NOMO-1 treated with DMSO at 0.1 percent for 48 hours (cell line): ENCODE measurements at regions not wholly inside any gene's neighbourhood (a gene's known extent, or its start where the extent isn't known, plus 50 kb on each side); places are given as distances from the start of the nearest gene placed in this dataset.

Source experiments
- DNase-seq: peaks from one replicate; lab custom pipeline; 2025; ENCODE audit not compliant: unreplicated experiment; lab: John Stamatoyannopoulos, UW

GRCh38 chr22:27133019-27133431, 475.6 kb downstream of the MIAT start:
- peak; percentile 41 for DNase-seq

- no peak for DNase-seq
Measured at GRCh38 chr22:27133681-27134314, 476.4 kb downstream of the MIAT start.

DNA sequence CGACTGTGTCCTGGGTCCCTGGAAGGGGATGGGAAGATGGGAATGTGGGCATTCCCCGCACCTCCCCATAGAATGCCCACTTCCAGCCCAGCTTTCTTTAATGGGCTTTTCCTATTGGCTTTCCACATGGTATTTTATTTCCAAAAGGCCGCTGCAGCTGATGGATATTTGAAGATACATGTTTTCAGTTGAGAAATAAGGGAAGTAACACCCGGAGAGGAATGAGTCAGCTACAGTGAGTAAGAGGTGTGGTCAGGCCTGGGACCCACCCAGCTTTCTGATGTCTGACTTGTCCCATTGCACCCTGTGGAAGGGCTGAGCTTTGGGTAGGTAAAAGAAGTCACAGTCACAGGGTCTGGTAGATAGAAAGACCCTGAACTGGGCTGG, 476.9 kb downstream of the MIAT start:
- DNase-seq: peak; percentile 94

- DNase-seq: no peak
Measured at GRCh38 chr22:27135031-27135981, 477.9 kb downstream of the MIAT start.

DNA sequence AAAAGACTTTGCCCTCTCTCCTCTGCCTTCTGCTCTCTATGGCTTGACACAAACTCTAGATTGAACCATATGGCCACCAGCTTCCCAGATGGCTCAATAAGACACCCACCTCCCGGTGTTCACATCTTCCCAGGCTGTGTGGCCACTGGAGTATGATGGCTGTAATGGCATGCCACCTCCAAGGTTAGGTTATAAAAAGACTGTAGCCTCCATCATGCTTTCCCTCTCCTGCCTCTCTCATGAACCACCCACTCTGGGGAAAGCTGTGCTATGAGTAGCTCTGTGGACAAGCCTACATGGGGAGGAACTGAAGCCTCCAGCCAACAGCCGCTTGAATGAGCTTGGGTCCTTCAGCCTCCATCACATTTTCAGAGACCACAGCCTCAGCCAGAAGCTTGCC, 479.2 kb downstream of the MIAT start:
- no peak for DNase-seq

DNA sequence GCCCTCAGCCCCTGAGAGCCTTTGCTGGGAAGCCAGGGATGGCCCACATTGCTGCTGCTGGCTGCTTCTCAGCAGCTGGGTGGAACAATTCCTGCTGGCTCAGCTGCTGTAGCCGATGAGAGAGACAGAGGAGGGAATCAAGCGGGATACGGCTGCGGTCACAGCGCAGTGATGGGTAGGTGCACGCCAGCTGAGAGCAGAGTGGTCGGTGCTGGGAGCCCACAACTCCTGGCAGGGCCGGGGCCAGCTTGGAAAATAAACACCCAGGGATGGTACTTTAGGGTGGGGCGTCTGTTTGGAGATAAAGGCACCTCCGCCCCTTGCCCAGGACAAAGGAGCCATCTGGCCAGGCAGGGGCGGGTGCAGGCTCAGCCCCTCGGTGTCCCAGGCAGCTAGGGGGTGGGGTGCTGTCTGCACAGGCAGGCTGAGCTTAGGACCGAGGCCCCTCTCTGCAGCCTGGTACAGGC, 480.5 kb downstream of the MIAT start:
- no peak for DNase-seq

DNA sequence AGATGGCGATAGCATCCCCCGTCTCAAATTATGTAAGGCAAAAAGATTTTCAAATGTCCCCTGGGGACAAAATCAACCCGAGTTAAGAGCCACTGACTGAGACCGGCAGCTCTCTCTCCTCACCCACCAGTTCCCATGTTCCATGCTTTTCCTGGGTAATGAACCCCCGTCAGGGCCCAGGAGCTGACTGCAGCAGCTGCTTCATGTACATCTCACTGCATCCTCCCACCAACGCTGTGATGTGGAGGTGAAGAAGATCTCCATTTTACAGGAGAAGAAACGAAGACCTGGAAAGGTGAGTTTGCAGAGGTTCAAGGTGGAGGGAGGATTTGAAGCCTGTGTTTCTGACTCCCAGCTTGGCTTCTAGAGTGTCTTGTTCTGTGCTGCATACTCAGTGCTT, 481.1 kb downstream of the MIAT start:
- DNase-seq: no peak

DNA sequence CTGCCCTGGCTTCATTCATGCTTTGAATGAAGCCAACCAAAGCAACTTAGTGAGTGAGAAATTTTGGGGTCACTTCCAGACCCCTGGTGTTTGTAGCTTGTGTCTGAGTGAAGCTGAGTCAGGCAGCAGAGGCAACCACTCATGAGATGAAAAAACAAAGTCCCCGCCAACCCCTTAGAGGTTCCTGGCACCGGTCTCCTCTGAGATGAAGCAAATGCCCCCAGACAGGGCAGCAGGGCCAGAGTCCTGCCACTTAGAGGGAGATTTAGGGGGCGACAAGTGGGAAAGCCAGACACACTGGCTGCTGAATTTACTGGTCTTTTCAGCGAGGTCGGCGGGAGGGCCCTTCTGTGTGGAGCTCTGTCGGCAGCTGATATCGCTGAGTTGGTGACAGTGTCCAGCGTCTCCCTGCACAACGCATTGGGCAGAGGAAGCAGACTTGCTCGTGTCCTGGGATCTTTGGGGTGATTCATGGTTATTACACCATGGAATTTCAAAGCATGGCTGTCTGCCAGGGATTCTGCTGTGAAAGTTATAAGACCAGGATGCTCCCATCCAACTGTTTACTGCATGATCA, 482.6 kb downstream of the MIAT start:
- no peak for DNase-seq

DNA sequence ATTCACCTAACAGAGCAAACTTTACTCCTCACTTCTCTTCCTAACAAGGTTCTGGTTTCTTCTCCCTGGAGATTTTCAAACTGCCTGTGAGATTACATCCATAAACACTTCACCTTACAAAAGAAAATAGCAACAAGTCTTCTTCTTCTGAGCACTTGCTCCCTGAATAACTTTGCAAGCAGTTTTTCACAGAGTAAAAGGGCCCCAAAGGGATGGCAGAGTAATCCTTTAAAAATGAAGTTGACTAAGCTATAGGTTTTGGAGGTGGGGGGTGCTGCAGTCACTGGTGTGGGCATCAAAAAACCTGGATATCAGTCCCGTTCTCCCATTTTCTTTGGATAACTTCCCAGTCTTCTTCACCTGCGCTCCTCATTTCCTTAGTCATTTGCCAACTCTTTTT, 484.9 kb downstream of the MIAT start:
- no peak for DNase-seq

DNA sequence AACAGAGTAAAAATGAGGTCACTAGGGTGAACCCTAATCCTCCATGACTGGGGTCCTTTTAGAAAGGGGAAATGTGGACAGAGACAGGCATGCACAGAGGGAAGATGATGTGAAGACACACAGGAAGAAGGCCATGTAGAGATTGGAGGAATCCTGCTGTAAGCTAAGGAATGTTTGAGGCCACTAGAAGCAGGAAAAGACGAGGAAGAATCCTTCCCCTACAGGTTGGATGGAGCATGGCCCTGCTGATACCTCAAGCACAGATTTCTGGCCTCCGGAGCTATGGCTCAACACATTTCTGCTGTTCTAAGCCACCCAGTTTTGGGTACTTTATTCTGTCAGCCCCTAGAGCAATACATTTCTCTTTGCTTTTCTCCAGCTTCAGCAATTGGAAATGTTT, 486.9 kb downstream of the MIAT start:
- no peak for DNase-seq

DNA sequence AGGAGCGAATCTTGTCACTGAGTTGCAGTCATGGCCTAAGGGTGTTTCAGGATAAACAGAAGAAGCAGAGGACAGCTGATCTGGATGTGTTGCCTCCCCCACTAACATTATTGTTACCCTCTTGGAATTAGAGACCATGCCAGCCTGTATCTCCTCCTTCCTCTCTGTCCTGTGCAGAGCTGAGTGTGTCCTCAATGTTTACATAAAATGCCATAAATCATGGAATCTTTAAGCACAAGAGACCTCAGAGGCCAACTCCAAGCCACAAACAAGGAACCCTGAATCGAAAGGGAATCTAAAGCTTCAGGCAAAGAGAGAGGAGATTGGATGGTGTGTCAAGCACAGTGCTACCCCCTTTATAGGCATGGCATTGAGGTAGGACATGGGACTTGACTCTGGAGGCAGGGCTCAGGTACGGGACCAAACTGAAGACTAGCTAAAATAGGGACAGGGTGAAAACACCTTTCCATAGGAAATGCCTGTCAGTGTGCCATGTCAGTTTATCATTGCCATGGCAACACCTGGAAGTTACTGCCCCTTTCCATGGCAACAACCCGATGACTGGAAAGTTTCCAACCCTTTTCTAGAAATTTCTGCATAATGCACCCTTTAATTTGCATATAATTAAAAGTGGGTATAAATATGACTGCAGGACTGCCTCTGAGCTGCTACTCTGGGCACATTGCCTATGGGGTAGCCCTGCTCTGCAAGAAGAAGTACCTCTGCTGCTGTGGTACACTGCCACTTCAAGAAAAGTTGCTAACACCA, 489.7 kb downstream of the MIAT start:
- no peak for DNase-seq

- no peak for DNase-seq
Measured at GRCh38 chr22:27148055-27148454, 490.7 kb downstream of the MIAT start.

- DNase-seq: no peak
Measured at GRCh38 chr22:27148886-27149470, 491.6 kb downstream of the MIAT start.

GRCh38 chr22:27149921-27150543, 492.6 kb downstream of the MIAT start:
- peak; percentile 42 for DNase-seq

DNA sequence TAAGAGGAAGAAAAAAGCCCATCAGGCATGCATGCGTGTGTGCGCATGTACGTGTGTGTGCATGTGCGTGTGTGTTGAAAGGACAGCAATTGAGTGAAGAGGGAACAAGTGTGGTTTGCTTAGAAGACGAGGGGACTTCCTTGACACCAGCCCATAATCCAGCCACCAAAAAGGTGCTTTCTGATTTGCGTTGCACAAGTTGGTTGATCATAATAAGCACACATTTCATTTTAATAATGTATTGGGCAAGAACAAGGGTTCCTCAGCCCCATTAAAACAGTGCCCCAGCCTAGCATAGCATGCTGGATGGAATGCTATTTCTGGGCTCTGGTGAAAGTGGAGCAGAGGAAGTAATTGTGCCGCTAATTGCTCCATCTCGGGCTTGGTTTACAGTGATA, 493.2 kb downstream of the MIAT start:
- DNase-seq: peak; percentile 95

GRCh38 chr22:27151407-27151806, 494.0 kb downstream of the MIAT start:
- peak; percentile 10 for DNase-seq

DNA sequence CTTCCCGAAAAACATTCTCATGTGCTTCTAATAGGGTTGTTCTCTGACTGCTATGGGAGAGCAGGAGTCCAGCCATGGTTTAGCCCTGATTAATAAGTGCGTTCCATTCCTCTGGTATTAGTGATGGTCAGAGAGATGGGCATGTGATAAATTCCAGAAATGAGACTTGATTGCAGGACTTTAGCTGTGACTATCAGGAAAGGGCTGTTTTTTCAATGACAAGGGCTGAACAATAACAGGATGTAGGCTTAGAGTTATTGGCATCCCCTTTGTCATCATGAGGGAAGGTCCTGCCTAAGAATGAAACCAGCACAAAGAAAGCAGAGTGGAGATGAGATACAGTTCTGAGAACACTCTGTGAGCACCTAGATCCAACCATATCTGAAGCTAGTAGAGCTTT, 494.6 kb downstream of the MIAT start:
- DNase-seq: no peak

DNA sequence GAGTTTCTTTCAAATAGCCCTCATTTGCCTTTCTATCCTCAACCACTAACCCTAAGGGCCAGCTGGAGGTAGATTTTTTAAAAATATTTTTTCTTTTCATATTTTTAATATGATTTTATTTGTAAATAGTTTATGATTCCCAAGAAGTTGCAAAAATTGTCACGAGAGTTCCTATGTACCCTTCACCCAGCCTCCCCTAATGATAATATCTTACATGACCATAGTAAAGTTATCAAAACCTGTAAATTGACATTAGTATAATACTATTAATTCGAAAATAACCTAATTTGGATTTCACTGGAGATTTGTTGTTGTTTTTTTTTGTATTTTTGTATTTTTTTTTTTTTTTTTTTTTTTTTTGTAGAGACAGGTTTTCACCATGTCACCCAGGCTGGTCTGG, 495.5 kb downstream of the MIAT start:
- no peak for DNase-seq

DNA sequence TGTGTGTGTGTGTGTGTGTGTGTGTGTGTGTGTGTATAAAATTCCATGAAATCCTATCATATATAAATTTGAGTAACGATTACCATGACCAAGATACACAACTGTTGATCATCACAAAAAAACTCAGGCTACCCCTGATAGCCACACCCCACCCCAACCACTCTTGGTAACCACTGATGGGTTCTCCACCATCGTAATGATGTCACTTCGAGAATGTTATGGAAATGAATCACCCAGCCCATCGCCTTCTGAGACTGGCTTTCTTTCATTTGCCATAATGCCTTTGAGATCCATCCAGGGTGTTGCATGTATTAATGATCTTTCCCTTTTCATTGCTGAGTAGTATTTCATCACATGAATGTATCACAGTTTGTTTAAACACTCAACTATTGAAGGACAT, 496.0 kb downstream of the MIAT start:
- no peak for DNase-seq

DNA sequence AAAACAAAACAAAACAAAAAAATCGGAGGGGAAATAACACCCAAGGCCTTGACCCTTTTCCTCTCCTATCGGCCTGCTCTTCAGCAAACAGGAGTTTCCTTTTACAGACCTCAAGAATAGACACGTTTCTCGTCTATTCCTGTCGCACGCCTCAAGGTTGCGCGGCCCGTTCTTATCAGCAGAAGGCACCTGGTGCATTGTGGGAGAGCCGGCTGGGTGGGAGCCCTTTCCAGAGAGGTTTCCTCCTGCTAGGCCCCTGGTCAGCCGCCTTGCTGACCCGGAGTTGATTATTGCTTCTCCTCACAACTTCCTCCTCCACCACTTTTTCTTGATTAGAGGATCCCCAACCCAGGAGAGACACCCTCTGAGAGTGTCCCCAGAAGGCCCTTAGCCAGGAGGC, 497.3 kb downstream of the MIAT start:
- DNase-seq: no peak
